ENCODE measurements at regions not wholly inside any gene's neighbourhood (a gene's known extent, or its start where the extent isn't known, plus 50 kb on each side); places are given as distances from the start of the nearest gene placed in this dataset.

DNA sequence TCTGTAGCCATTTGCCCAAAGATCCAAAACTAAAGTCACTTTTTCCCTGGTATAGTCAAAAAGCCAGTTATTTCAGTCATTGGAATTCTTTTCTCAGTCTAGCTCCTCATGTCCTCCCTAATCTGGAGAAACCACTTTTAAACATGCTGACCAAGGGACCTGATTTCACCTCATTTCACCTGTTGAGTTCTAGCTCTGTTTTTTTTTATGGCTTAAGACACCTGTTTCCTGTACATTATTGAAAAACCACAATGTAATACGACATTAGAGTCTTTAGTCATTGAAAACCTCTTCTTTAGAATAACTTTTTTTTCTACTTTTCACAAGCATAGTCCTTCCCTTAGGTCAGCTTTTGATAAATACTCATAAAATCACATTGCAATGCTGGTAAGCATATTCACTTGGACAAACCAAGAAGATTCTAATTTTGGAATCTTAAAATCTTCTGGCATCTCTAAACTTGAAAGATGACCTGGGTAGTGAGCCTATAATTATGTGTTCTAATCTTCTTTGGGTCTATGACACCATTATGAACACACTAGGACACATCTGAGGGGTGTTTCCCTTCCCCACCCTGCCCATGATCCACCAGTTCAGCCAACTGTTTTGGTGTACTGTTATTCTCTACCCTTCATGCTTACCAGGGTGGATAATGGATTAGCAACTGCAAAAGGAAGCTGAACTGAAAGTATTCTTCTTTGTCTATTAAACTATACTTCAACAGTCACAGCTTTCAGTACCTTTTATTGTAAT, 103.5 kb upstream of the FXR1 start:
- no peak overlapping the region for H3K27ac ChIP-seq
- TF ChIP-seq, protein P1, sequence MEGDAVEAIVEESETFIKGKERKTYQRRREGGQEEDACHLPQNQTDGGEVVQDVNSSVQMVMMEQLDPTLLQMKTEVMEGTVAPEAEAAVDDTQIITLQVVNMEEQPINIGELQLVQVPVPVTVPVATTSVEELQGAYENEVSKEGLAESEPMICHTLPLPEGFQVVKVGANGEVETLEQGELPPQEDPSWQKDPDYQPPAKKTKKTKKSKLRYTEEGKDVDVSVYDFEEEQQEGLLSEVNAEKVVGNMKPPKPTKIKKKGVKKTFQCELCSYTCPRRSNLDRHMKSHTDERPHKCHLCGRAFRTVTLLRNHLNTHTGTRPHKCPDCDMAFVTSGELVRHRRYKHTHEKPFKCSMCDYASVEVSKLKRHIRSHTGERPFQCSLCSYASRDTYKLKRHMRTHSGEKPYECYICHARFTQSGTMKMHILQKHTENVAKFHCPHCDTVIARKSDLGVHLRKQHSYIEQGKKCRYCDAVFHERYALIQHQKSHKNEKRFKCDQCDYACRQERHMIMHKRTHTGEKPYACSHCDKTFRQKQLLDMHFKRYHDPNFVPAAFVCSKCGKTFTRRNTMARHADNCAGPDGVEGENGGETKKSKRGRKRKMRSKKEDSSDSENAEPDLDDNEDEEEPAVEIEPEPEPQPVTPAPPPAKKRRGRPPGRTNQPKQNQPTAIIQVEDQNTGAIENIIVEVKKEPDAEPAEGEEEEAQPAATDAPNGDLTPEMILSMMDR (conservative IDR thresholded peaks at IDR 0.05), result no peak

DNA sequence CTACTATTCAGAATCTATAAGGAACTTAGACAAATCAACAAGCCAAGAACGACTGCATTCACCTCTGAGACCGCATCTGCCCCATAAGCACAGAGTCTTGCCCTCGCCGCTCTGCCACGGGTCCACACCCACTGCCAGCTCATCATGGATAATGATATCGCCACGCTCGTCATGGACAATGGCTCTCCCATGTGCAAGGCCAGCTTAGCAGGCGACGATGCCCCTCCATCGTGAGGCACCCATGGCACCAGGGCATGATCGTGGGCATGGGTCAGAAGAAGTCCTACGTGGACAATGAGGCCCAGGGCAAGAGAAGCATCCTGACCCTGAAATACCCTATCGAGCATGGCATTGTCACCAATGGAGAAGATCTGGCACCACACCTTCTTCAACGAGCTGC, 92.1 kb upstream of the FXR1 start:
- TF ChIP-seq, protein P1 (conservative IDR thresholded peaks at IDR 0.05), result no peak
- no peak overlapping the region for H3K27ac ChIP-seq

DNA sequence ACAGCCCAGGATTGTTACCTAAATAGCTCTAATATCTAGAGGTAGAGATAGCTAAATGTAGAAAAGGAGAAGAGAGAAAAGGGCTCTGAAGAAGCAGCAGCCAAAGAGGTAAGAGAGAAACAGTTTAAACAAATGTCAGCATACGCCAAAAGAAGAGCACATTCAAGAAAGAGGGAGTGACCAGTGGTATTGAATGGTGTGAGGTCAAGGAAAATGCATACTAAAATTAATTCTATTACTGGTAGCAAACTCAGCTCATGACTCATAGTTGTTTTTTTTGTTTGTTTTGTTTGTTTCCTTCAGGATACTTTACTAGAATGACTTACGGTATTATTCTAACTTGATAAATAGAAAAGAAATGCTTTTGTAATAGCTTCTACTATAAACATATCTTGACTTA, 86.5 kb upstream of the FXR1 start:
- no peak overlapping the region for H3K27ac ChIP-seq
- TF ChIP-seq, protein P1 (conservative IDR thresholded peaks at IDR 0.05), result no peak

DNA sequence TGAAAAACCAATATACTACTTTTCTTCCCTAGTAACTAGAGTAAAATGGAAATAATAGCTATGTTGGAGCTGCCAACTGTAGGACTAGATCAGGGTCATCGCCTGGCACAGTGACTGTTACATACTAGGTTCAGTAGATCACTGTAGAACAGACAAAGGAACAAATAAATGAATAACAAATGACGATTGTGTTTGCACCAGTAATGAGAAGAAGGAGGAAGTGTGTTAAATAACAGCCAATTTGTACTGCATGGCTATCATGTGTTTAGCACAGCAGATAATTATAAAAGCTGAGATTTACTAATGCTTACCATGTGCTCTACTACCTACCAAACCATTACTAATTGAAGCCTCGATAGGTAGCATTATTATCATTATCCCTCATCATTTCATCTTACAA, 85.3 kb upstream of the FXR1 start:
- H3K27ac ChIP-seq, result no peak overlapping the region
- TF ChIP-seq, protein P1 (conservative IDR thresholded peaks at IDR 0.05), result no peak

DNA sequence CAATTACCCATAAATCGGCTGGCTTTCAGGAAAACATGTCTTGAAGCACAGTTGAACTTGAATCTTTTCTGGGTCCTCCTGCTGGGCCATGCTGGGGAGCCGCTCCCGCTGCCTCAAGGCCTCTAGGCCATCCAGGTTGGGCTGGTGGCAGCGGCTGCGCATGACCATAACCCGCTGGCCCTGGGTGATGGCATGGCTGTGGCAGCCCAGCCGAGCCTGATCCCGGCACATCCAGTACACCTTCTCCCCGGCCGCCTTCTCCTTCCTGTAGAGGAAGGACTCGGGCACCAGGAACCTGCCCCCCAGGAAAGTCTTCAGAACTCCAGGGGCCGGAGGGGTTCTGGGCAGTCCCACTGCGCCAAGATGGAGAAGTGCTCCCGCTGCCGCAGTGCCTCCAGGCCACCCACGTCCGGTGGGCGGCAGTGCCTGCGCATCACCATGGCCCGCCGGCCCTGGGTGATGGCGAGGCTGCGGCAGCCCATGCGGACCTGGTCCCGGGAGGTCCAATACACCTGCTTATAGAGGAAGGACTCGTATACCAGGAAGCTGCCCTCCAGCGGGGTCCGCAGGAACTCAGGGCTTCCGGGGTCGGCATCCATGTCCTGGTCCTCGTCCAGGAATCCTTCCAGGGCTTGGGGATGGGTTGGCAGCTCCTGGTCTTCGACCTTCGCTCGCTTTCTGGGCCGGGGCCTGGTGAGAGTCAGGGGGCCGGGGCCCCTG, 84.3 kb upstream of the FXR1 start:
- TF ChIP-seq, protein P1 (conservative IDR thresholded peaks at IDR 0.05), result no peak

DNA sequence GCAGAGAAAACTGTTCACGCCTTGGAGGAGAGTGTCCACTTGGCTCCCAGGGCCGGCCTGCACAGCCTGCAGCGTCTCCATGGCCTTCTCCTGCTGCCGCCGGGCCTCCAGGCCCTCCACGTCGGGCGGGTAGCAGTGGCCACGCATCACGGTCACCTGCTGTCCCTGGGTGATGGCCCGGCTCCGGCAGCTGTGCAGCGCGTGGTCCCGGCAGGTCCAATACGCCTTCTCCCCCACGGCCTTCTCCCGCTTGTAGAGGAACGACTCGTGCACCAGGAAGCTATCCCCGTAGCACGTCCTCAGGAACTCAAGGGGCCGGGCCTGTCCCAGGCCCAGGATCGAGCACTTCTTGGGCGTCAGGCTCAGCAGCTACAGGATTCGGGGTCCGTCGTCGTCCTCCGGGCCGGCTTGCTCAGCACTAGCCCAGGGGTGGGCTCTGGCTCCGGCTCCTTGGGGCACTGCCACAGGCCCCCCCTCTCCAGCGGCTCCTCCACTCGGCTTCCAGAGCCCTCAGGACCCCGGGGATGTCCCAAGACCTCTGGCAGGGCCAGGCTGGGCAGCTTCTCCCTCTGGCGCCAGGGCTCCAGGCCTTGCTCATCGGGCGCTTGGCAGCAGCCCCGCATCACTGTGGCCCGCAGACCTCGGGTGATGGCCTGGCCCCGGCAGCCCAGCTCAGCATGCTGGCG, 83.6 kb upstream of the FXR1 start:
- TF ChIP-seq, protein P1 (conservative IDR thresholded peaks at IDR 0.05), result no peak

More for the DNA sequence above, 84.3 kb upstream of the FXR1 start:
- H3K27ac ChIP-seq, result no peak overlapping the region

More for the DNA sequence above, 83.6 kb upstream of the FXR1 start:
- H3K27ac ChIP-seq, result no peak overlapping the region

All from VCaP (cell line).